ENCODE measurements at regions not wholly inside any gene's neighbourhood (a gene's known extent, or its start where the extent isn't known, plus 50 kb on each side); places are given as distances from the start of the nearest gene placed in this dataset.
A peak's percentile ranks its signal among the peaks of the same experiment; 100 is the strongest.

DNA sequence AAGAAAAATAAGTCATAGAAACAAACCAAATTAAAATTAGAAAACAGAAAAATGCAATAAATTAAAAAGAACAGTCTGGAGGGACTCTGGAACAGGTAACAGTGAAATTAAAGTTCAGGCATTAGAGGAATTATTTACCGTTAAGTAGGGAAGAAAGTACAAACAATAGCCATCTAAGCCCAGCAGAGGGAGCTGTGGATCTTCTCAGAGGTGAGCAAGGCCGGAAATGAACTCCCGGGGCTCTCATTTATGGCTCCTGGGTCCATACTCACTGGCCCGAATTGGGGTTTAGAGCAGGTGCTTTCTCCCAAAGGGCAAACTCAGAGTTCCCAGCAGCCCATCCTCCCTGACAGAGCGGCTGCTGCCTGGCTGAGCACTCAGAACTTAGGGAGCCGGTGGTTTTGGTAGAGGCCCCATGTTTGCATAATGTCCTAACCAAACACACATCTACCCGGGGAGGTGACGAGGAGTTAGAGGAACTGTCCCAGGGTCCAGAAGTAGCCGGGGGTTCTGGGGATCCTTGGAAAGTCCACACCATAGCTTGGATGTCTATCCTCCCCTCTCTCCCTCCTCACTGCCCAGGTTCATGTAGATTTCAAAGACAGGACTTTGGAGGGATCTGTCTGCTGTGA lies 87.8 kb upstream of the VPREB1 start:
- H3K9me3 ChIP-seq (ENCODE audit: control insufficient read depth in 1 of 2, insufficient read depth in 1 of 2, low read depth in 1 of 2, low read length in 2 of 2) = no peaks in the 10 kb centered on the region
- H2AFZ ChIP-seq (ENCODE audit: low read depth, low read length, poor library complexity, severe bottlenecking) = peak overlapping the region; percentile 94
- H3K27me3 ChIP-seq (ENCODE audit: insufficient read depth, low read length) = 0 out of 2 replicates have a peak, but pooled peaks cover 6% of the 10 kb centered on the region
- TF ChIP-seq CTCF (IDR thresholded peaks at IDR 0.05 in 2 of 3, conservative IDR thresholded peaks at IDR 0.05 in 1 of 3; ENCODE audit: borderline replicate concordance in 1 of 3, insufficient read depth in 1 of 3, low read depth in 2 of 3, low read length in 2 of 3) (peak; percentile 51 to 78 (median 73); a peak in 5 of 6 replicates), EZH2 (IDR thresholded peaks at IDR 0.05) (no peak), CEBPB (IDR thresholded peaks at IDR 0.05; ENCODE audit: low read depth) (no peak), RAD21 (IDR thresholded peaks at IDR 0.05; ENCODE audit: low read depth) (peak; percentile 61), ATF3 (IDR thresholded peaks at IDR 0.05) (no peak), ELF1 (IDR thresholded peaks at IDR 0.05; ENCODE audit: borderline replicate concordance, low read depth) (0 out of 2 replicates have a peak, but pooled peaks have one; percentile 18), REST (IDR thresholded peaks at IDR 0.05; ENCODE audit: low read depth) (no peak), ZBTB33 (IDR thresholded peaks at IDR 0.05; ENCODE audit: extremely low read depth, insufficient replicate concordance, low read length) (no peak), ZFX (IDR thresholded peaks at IDR 0.05) (peak; percentile 40), ZNF274 (IDR thresholded peaks at IDR 0.05; ENCODE audit: low read depth, low read length) (no peak), YY1 (IDR thresholded peaks at IDR 0.05; ENCODE audit: extremely low read depth, insufficient replicate concordance, low read depth, low read length) (no peak)
- RAD21 ChIA-PET (ENCODE audit: low non-redundant PET in 1 of 2, low total read pairs in 2 of 2, uncharacterized antibody in 2 of 2, unreplicated experiment in 2 of 2) = no interaction called here
- CTCF ChIA-PET = interaction anchor here (0.6 to 1.8 kb wide), 17 partner anchors 8 to 266 kb away, joined by 3 to 11 read pairs (median 3); no protein-coding TSS in a partner anchor
- no peak overlapping the region for H3K4me2 ChIP-seq (ENCODE audit: low read length)
- no peaks in the 10 kb centered on the region for H3K36me3 ChIP-seq (ENCODE audit: control insufficient read depth in 1 of 2, insufficient read depth in 2 of 2, low read length in 2 of 2)
- DNase-seq (ENCODE audit: low read depth, low spot score) = peak; percentile 74
- no peaks in the 10 kb centered on the region for H3K4me1 ChIP-seq (ENCODE audit: control insufficient read depth in 1 of 2, insufficient read depth in 2 of 2, low read length in 2 of 2)
- intact Hi-C loops (cut with micrococcal nuclease) = loop anchor here (10.0 kb wide), 2 partner anchors 48 to 52 kb away; no protein-coding TSS in a partner anchor
- no peaks in the 10 kb centered on the region for H4K20me1 ChIP-seq (ENCODE audit: insufficient read depth)
- H3K9ac ChIP-seq (ENCODE audit: low read length) = no peak overlapping the region
- POLR2A ChIA-PET = interaction anchor here (1.3 kb wide), 1 partner anchor 15 kb away, joined by 3 read pairs; no protein-coding TSS in a partner anchor
- no TSS peak for BruUV-seq (replicated peaks)
- ATAC-seq = peak; percentile 95
- no peak overlapping the region for H3K27ac ChIP-seq (ENCODE audit: low read depth, low read length)
- H3K4me3 ChIP-seq (replicated peaks in 1 of 2; ENCODE audit: low read depth in 1 of 2, low read length in 2 of 2) = no peak overlapping the region
- no peaks in the 10 kb centered on the region for H3K79me2 ChIP-seq (ENCODE audit: insufficient read depth, low read length)
- no peaks in the 10 kb centered on the region for H3K9me2 ChIP-seq (ENCODE audit: insufficient read depth)
